Small intestine (tissue), 7 donors: ENCODE measurements at regions not wholly inside any gene's neighbourhood (a gene's known extent, or its start where the extent isn't known, plus 50 kb on each side); places are given as distances from the start of the nearest gene placed in this dataset.

Source experiments
- DNase-seq, 2 donors: peaks; one replicate each; pipeline versions ENCODE4 v3.0.0 to v3.0.0-alpha.2; 2013
- FAIRE-seq: peaks from 2 replicates; lab custom pipeline; 2012; peaks lifted over from hg19 to GRCh38; lab: Jason Lieb, UNC
- H3K27ac ChIP-seq, 3 donors: one replicate each; pipeline ENCODE4 v1.5.1; 2013; ENCODE audit warnings: low read length in 2 of 3, mild to moderate bottlenecking in 2 of 3, control low read depth in 1 of 3, inconsistent platforms in 1 of 3, low read depth in 1 of 3, moderate library complexity in 1 of 3
- H3K27me3 ChIP-seq, 3 donors: one replicate each; pipeline ENCODE4 v1.6.1; 2013; ENCODE audit warnings: low read length in 3 of 3, inconsistent platforms in 1 of 3; ENCODE audit not compliant: control insufficient read depth in 3 of 3, insufficient read depth in 3 of 3
- H3K36me3 ChIP-seq, 3 donors: one replicate each; pipeline ENCODE4 v1.6.1; 2013; ENCODE audit warnings: low read length in 3 of 3, inconsistent platforms in 1 of 3, low read depth in 1 of 3, mild to moderate bottlenecking in 1 of 3, moderate library complexity in 1 of 3; ENCODE audit not compliant: control insufficient read depth in 3 of 3, insufficient read depth in 2 of 3
- H3K4me1 ChIP-seq, 3 donors: one replicate each; pipeline ENCODE4 v1.6.1; 2013; ENCODE audit warnings: low read length in 2 of 3, inconsistent platforms in 1 of 3, low read depth in 1 of 3, mild to moderate bottlenecking in 1 of 3, moderate library complexity in 1 of 3; ENCODE audit not compliant: control insufficient read depth in 3 of 3, insufficient read depth in 2 of 3
- H3K4me3 ChIP-seq, 3 donors: one replicate each; pipeline ENCODE4 v1.5.1; 2013; ENCODE audit warnings: low read length in 3 of 3, control low read depth in 1 of 3, inconsistent platforms in 1 of 3, low read depth in 1 of 3, mild to moderate bottlenecking in 1 of 3, moderate library complexity in 1 of 3
- H3K9me3 ChIP-seq, 2 donors: one replicate each; pipeline ENCODE4 v1.6.1; 2013; ENCODE audit warnings: low read depth in 1 of 2, low read length in 1 of 2; ENCODE audit not compliant: control insufficient read depth in 2 of 2, insufficient read depth in 1 of 2
- WGBS, 3 donors: extraction: QIAGEN DNeasy Blood & Tissue Kit; methylation state at CpG; one replicate each; pipeline ENCODE4 v1.1.7; 2013; 5-methylcytosine and 5-hydroxymethylcytosine counted together
- donor health status: healthy with polysubstance abuse.
- donor health status: control.
- donor health status: control.
- donor health status: Bipolar disorder and iron deficiency.
- donor health status: healthy.

GRCh38 chr16:79452671-79453070, 147.9 kb downstream of the MAF start:
- no peak for DNase-seq
- H3K27ac ChIP-seq: no peak overlapping the region
- no peak for FAIRE-seq
- no peaks in the 10 kb centered on the region for H3K4me1 ChIP-seq
- no peak overlapping the region for H3K4me3 ChIP-seq
- no peaks in the 10 kb centered on the region for H3K36me3 ChIP-seq
- 80 to 87% (median 83%) methylated on average over 8 of the region's 8 CpGs for WGBS, 3 donors
- H3K9me3 ChIP-seq: peaks cover 0 to 2% of the 10 kb centered on the region in 2 donors
- no peaks in the 10 kb centered on the region for H3K27me3 ChIP-seq

DNA sequence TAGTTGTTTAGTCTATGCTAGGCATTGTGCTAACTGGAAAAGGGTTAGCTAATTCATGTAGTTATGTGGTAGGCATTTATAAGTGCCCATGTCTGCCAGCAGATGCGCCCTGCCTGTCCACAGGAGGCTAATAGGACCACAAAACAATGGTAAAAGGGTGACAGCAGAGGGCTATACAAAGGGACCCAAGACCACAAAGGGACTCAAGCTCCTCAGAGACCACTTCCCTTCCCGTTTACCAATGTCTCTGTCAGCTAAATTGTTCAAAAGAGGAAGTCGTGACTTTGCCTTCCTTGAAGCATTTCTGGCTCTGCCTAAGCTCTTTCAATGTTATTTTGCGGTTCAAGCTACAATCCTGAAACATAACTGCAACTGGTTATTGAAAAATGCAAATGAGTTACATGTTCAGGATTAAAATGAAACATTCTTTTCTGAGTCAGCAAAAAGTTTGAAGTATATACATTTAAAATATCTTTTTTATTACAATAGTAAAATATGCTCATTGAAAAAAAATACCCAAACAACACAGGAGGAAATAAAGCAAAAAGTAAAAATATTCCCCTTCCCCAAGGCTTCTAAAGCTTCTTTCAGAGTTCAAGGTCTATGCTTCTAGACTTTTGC, 149.2 kb downstream of the MAF start:
- H3K27ac ChIP-seq: no peak overlapping the region
- no peak for FAIRE-seq
- H3K36me3 ChIP-seq: no peaks in the 10 kb centered on the region
- DNase-seq: no peak
- 57 to 71% (median 62%) methylated on average over 4 of the region's 4 CpGs for WGBS, 3 donors
- no peak overlapping the region for H3K4me3 ChIP-seq
- peaks cover 0 to 2% of the 10 kb centered on the region in 2 donors for H3K9me3 ChIP-seq
- no peaks in the 10 kb centered on the region for H3K4me1 ChIP-seq
- no peaks in the 10 kb centered on the region for H3K27me3 ChIP-seq

DNA sequence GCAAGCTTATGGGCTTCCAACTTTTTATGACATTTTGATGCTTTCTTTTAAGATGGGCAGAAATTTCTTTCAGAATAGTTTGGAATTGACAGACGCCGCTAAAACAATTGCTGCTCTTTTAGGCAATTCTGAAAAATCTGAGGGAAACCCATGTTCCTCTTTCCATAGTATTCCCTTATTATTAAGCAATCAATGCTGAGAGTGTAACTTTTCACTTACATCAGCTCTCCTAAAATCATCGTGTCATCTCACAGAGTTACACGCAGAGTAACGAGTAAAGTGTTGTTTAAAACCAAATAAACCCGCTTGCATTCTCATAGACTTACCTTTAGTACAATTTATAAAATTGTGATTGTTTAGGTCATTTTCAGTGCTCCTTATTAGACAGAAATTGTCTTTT, 150.6 kb downstream of the MAF start:
- Histone ChIP-seq H3K4me1 (peaks cover 0 to 4% (median 2%) of the 10 kb centered on the region in 3 donors), H3K36me3 (no peaks in the 10 kb centered on the region), H3K9me3 (peaks cover 0 to 2% of the 10 kb centered on the region in 2 donors), H3K27ac (no peak overlapping the region), H3K27me3 (no peaks in the 10 kb centered on the region), H3K4me3 (no peak overlapping the region)
- WGBS, 3 donors: 87 to 95% (median 93%) methylated on average over 6 of the region's 6 CpGs
- FAIRE-seq (no peak), DNase-seq (no peak)

- 85 to 93% (median 92%) methylated on average over 10 of the region's 10 CpGs for WGBS, 3 donors
- FAIRE-seq: no peak
- Histone ChIP-seq H3K4me1 (peaks cover 0 to 9% (median 2%) of the 10 kb centered on the region in 3 donors), H3K27ac (no peak overlapping the region), H3K4me3 (no peak overlapping the region), H3K36me3 (no peaks in the 10 kb centered on the region), H3K9me3 (peaks cover 0 to 2% of the 10 kb centered on the region in 2 donors), H3K27me3 (no peaks in the 10 kb centered on the region)
- DNase-seq: no peak
Measured at GRCh38 chr16:79449067-79449769, 151.3 kb downstream of the MAF start.

DNA sequence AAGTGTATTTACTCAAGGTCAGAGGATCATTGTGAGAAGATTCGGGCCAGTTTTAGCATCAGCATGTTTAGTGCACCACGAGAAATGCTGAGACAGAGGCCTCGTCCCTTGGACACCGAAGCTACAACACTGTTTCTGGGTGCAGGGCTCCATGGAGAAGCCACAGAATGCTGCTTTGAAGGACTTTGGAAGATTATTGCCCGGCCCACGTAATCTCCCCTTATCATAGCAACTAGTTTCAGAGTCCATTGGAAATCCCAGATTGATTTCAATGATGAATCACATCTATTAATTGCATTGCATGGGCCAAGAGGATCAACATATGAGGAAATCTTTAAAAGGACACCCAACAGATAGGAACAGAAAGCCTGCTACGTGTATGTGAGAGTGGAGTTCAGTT, 156.0 kb downstream of the MAF start:
- Histone ChIP-seq H3K27me3 (no peaks in the 10 kb centered on the region), H3K4me1 (peaks cover 0 to 9% (median 2%) of the 10 kb centered on the region in 3 donors), H3K36me3 (no peaks in the 10 kb centered on the region), H3K4me3 (no peak overlapping the region), H3K9me3 (no peaks in the 10 kb centered on the region), H3K27ac (peak overlapping the region; percentile 22 to 50 (median 44))
- 24 to 61% (median 45%) methylated on average over 7 of the region's 7 CpGs for WGBS, 3 donors
- peak; percentile 41 for FAIRE-seq
- DNase-seq: peak; percentile 87 to 97

DNA sequence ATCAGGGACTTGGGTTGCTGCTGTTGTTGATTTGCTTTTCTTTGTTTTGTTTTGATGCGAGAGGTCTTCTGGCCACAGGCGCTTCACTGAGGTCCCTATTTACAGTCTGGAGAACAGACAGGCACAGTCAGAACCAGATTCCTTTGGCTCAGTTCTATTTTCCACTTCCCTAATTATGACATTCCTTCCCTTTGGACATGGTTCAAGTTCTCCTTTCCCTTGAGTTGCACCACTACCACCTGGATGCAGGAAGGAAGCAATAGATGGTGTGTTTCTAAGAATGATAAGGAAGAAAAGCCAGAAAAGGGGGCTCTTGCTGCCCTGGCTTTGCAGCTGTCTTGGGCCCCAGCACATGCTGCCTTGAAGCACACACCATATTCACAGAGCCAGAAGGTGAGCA, 160.6 kb downstream of the MAF start:
- Histone ChIP-seq H3K27ac (no peak overlapping the region), H3K27me3 (no peaks in the 10 kb centered on the region), H3K4me1 (peaks cover 0 to 5% (median 0%) of the 10 kb centered on the region in 3 donors), H3K36me3 (no peaks in the 10 kb centered on the region), H3K4me3 (no peak overlapping the region), H3K9me3 (no peaks in the 10 kb centered on the region)
- WGBS, 3 donors: 75 to 89% (median 76%) methylated on average over 2 of the region's 2 CpGs
- DNase-seq (no peak), FAIRE-seq (no peak)

DNA sequence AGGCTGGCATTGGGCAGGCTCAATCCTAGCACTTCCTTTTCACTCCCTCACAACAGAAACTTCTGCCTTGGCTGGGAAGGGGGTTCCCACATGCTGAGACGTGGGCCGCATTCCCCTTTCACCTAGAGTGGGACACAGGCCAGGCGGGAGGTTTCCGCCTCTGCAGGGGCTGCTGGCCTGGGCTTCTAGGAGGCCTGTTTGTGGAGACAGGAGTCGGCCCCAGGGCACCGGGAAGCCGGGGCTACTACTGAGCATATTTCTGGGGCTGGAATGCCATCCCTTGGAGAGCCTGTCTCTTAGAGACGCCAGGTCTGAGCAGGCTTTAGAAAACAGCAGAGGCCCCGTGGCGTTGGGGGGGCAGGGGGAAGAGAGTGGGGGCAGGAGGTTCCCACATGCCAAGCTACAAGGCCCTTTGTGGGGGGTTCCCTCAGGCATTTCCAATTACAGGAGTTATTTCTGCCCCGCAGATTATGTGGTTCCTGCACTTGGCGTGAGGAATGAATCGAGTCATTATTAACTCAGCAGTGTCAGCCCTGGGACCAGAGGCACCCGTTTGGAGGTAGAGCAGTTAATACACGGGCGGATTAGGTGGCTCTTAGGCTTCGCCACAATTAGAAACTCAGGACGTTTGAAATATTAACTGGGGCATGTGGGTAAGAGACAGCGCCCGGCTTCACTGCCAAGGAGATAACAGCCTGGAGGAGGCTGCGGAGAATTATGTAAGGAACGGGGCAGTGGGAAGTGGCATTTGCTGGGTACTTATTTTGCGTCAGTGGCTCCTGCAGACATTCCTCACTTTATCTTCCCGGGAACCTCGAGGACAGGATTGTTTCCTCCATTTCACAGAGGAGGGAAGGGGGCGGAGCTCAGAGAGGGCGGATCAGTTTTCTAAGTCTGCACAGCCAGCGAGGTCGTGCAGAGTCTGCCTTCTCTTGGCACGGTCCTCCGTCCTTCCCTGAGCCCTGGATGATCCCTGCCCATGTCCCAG, 162.5 kb downstream of the MAF start:
- Histone ChIP-seq H3K4me3 (no peak overlapping the region), H3K27ac (peak overlapping the region in 1 of 3 donors; percentile 27)
- WGBS, 3 donors: 38 to 66% (median 50%) methylated on average over 31 of the region's 31 CpGs

GRCh38 chr16:79436885-79437284, 163.7 kb downstream of the MAF start:
- Histone ChIP-seq H3K9me3 (no peaks in the 10 kb centered on the region), H3K4me3 (no peak overlapping the region), H3K4me1 (no peaks in the 10 kb centered on the region), H3K36me3 (no peaks in the 10 kb centered on the region), H3K27me3 (no peaks in the 10 kb centered on the region), H3K27ac (no peak overlapping the region)
- 85 to 90% (median 86%) methylated on average over 5 of the region's 5 CpGs for WGBS, 3 donors
- DNase-seq: no peak
- FAIRE-seq: no peak

More for the DNA sequence above, 162.5 kb downstream of the MAF start:
- Histone ChIP-seq H3K36me3 (no peaks in the 10 kb centered on the region), H3K27me3 (no peaks in the 10 kb centered on the region), H3K4me1 (no peaks in the 10 kb centered on the region), H3K9me3 (no peaks in the 10 kb centered on the region)
- no peak for FAIRE-seq
- peak in 1 of 2 donors; percentile 77 for DNase-seq
